ENCODE measurements at regions not wholly inside any gene's neighbourhood (a gene's known extent, or its start where the extent isn't known, plus 50 kb on each side); places are given as distances from the start of the nearest gene placed in this dataset.

- no peak for TF ChIP-seq CTCF (IDR thresholded peaks at IDR 0.05)
- TF ChIP-seq POLR2A (IDR thresholded peaks at IDR 0.05) = no peak
These were observed 96.6 kb upstream of the POU2AF2 start for GRCh38 chr11:111148953-111149352.
